ENCODE measurements at regions not wholly inside any gene's neighbourhood (a gene's known extent, or its start where the extent isn't known, plus 50 kb on each side); places are given as distances from the start of the nearest gene placed in this dataset.
"Not testable (repeated sequence)": the region's sequence is repeated elsewhere in the genome, so short reads cannot be mapped to it uniquely, and the experiment has no call there.

GRCh38 chr3:191646242-191646641 lies 185.3 kb downstream of the PYDC2 start:
- no peak for DNase-seq (ENCODE audit: low spot score)

- no peak for DNase-seq (ENCODE audit: low spot score)
Observed at GRCh38 chr3:191648787-191649186, 187.8 kb downstream of the PYDC2 start.

- no peak for DNase-seq (ENCODE audit: low spot score)
Observed at GRCh38 chr3:191649626-191650025, 188.7 kb downstream of the PYDC2 start.

DNA sequence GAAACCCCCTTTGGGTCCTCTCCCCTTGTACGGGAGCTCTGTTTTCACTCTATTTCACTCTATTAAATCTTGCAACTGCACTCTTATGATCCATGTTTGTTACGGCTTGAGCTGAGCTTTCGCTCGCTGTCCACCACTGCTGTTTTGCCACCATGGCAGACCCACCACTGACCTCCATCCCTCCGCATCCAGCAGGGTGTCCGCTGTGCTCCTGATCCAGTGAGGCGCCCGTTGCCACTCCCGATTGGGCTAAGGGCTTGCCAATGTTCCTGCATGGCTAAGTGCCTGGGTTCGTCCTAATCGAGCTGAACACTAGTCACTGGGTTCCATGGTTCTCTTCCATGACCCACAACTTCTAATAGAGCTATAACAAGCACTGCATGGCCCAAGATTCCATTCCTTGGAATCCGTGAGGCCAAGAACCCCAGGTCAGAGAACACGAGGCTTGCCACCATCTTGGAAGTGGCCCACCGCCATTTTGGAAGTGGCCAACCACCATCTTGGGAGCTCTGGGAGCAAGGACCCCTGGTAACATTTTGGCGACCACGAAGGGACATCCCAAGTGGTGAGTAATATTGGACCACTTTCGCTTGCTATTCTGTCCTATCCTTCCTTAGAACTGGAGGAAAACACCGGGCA lies 197.9 kb downstream of the PYDC2 start:
- DNase-seq (ENCODE audit: low spot score), result not testable (repeated sequence)

DNA sequence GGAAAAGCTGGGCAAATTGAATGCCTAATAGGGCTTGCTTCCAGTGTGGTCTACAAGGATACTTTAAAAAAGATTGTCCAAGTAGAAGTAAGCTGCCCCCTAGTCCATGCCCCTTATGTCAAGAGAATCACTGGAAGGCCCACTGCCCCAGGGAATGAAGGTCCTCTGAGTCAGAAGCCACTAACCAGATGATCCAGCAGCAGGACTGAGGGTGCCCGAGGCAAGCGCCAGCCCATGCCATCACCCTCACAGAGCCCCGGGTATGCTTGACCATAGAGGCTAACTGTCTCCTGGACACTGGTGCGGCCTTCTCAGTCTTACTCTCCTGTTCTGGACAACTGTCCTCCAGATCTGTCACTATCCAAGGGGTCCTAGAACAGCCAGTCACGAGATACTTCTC lies 201.2 kb downstream of the PYDC2 start:
- DNase-seq (ENCODE audit: low spot score), result not testable (repeated sequence)

- no peak for DNase-seq (ENCODE audit: low spot score)
Observed at GRCh38 chr3:191680989-191681597, 220.1 kb downstream of the PYDC2 start.

- no peak for DNase-seq (ENCODE audit: low spot score)
Observed at GRCh38 chr3:191682961-191683360, 222.0 kb downstream of the PYDC2 start.

DNA sequence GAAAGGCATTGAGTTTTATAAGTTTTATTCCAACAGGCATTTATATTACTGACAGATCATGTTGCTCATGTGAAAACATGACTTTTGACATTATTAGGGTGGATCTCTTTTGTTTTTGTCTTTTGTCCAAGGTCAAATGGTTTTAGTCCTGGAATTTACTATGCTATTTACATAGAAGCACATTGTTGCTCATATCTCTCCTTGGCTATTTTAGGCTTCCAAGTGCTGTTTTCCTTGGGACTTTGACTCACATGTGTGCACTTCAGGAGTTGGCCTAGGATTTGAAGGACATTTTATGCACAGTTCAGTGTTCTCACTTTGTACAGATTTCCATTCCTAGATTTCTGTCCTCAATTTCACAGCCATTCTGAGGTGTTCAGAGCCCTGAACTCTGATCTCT lies 225.7 kb downstream of the PYDC2 start:
- DNase-seq (ENCODE audit: low spot score), result no peak

DNA sequence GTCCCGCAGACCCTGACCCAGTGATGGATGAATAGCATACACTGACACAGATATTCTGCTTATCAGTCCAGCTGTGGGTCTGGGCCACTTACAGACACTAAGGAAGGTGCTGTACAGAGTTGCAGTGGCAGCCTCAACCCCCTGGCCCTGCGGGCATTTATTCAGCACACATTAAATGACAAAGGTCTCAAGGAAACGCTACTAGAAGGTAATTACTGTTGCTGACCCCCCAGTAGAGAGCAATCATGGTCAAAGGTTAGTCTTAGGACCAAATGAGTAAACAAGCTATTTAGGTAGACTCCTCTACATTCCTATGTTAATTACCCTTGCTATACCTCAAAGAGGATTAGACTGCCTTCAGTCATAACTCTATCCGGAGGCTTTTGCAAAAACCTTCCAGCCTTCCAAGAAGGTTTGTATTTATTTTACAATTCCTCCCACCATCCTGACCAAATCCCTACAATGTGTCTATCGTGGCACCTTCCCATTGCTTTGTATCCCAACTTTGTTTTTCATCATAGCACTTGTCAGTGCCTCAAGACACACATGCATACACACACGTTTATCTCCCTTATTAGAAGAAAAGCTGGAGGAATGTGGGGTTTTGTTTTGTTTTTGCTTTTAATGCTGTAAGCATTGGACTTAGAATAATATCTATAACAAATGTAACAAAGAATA lies 227.9 kb downstream of the PYDC2 start:
- no peak for DNase-seq (ENCODE audit: low spot score)

DNA sequence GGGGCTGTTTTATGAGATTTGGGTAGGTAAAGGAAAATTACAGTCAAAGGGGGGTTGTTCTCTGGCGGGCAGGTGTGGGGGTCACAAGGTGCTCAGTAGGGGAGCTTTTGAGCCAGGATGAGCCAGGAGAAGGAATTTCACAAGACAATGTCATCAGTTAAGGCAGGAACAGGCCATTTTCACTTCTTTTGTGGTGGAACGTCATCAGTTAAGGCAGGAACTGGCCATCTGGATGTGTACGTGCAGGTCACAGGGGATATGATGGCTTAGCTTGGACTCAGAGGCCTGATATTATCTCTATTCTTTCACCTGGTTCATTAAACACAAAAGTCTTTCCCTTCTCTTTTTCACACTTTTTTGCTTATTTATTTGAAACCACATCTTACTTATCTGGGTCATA lies 230.2 kb downstream of the PYDC2 start:
- not testable (repeated sequence) for DNase-seq (ENCODE audit: low spot score)

- DNase-seq (ENCODE audit: low spot score), result no peak
Observed at GRCh38 chr3:191695131-191695814, 234.3 kb downstream of the PYDC2 start.

- DNase-seq (ENCODE audit: low spot score), result no peak
Observed at GRCh38 chr3:191695815-191696153, 234.8 kb downstream of the PYDC2 start.

DNA sequence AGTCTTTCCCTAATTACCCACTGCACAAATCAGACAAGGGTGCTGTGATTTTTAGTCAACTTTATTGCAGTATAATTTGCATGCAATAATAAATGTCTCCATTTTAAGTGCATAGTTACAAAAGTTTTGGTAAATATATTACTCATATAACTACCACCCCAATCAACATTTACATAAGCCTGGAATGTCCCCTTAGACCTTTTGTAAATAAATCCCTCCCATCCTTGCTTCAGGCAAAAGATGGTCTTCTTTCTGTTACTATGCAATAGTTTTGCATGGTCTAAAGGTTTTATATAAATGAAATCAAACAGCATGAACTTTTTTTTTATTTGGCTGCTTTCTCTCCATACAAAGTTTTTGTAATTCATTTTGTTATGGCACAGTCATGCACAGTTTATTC lies 235.4 kb downstream of the PYDC2 start:
- no peak for DNase-seq (ENCODE audit: low spot score)

DNA sequence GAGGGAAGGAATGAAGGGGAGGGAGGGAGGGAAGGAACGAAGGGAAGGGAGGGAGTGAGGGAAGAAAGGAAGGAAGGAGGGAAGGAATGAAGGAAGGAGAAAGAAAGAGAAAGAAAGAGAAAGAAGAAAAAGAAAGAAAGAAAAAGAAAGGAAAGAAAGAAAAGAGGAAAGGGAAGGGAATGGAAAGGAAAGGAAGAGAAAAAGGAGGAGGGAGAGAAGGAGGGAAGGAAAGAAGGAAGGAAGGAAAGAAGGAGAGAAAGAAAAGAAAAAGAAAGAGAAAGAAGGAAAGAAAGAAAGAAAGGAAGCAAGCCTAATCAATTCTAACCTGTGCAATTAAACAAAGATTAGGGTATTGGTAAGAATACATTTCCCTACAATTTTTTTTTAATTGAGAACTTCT lies 238.6 kb downstream of the PYDC2 start:
- no peak for DNase-seq (ENCODE audit: low spot score)

DNA sequence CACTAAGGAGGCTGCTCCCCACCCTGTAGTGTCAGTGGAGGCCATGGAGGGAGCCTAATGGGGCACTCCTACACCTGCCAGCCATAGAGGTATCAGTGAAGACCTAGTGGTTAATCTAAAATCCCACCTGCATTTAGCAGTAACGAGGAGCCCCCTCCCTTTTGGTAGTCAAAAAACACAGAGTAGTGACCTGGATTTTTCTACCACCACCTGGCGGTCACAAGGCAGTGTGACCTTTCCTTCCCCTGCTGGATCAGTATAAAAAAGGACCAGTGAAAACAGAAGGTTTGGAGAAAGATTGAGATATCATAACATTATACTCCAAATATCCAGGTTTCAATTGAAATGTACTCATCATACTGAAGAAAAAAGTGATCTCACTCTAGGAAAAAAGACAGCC lies 241.2 kb downstream of the PYDC2 start:
- no peak for DNase-seq (ENCODE audit: low spot score)

DNA sequence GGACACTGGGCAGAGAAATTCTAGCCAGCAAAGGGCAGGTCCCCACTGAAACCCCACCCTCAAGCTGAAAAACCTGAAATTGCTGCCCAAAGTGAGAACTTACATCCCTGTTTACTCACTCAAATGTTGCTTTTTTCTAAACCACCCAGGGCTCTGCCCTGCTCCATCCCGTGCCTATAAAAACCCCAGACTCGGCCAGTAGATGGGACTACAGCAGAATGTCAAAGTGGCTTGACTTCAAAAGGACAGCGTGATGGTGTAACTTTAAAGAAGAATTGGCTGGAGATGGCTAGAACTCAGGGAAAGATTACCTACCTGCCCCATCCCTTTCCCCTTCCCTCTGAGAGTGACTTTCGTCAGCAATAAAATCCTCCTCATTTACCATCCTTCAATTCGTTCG lies 246.9 kb downstream of the PYDC2 start:
- no peak for DNase-seq (ENCODE audit: low spot score)

DNA sequence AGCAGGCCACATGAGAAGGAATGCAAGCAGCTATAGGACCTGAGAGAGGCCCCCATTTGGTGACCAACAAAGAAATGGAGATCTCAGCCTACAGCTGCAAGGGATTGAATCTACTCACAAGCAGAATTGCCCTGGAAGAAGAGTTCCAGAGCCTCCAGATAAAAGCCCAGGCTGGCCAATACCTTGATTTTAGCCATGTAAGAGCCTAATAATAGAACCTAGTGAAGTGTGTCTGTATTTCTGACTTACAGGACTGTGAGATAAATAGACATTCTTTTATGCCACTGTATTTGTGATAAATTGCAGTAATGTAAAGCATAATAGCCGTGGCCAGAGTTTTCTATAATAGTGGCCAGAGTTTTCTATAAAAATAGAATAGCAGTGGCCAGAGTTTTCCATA lies 254.6 kb downstream of the PYDC2 start:
- DNase-seq (ENCODE audit: low spot score), result no peak

GRCh38 chr3:191721390-191721861 lies 260.5 kb downstream of the PYDC2 start:
- no peak for DNase-seq (ENCODE audit: low spot score)

- DNase-seq (ENCODE audit: low spot score), result no peak
Observed at GRCh38 chr3:191721990-191722389, 261.0 kb downstream of the PYDC2 start.

- DNase-seq (ENCODE audit: low spot score), result no peak
Observed at GRCh38 chr3:191727338-191727737, 266.4 kb downstream of the PYDC2 start.

GRCh38 chr3:191728186-191728585 lies 267.2 kb downstream of the PYDC2 start:
- no peak for DNase-seq (ENCODE audit: low spot score)

- DNase-seq (ENCODE audit: low spot score), result no peak
Observed at GRCh38 chr3:191737742-191738141, 276.8 kb downstream of the PYDC2 start.

DNA sequence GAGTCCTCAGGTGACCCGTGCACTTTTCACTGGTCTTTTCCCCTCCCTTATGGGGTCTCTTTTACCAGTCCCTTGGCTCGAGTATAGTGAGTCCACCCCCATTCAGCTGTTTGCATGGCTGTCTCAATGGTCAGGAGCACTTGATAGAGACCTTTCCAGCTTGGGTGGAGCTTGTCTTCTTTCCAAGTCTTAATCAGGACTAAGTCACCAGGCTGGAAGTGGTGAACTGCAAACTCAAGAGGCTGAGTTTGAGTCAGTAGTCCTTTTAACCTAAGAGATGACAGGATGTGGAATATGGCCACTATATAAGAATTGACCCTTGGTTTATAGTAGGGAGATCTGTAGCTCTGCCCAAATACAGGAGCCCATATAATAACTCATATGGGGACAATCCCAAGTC lies 279.7 kb downstream of the PYDC2 start:
- DNase-seq (ENCODE audit: low spot score), result no peak
